Transverse colon (tissue), 4 donors: ENCODE measurements at regions not wholly inside any gene's neighbourhood (a gene's known extent, or its start where the extent isn't known, plus 50 kb on each side); places are given as distances from the start of the nearest gene placed in this dataset.

Experiments
- DNase-seq: peaks from one replicate; pipeline ENCODE4 v3.0.0-alpha.2; 2019
- H3K27ac ChIP-seq, 4 donors: fragments of 200-600 bp; sonication (generic); 2 replicates each; pipeline ENCODE4 v1.5.1; 2016 to 2018; ENCODE audit warnings: inconsistent platforms in 4 of 4
- H3K27me3 ChIP-seq: fragments of 200-600 bp; sonication (generic); 2 replicates; pipeline ENCODE4 v1.5.1; 2017; ENCODE audit warnings: inconsistent platforms
- H3K36me3 ChIP-seq, 4 donors: fragments of 200-600 bp; sonication (generic); 2 replicates each; pipeline ENCODE4 v1.5.1; 2017 to 2019; ENCODE audit warnings: inconsistent platforms in 4 of 4
- H3K4me1 ChIP-seq, 4 donors: fragments of 200-600 bp; sonication (generic); 2 replicates each; pipeline ENCODE4 v1.5.1; 2017 to 2020; ENCODE audit warnings: inconsistent platforms in 4 of 4
- H3K4me3 ChIP-seq, 4 donors: fragments of 200-600 bp; sonication (generic); 1 replicate in 1 of 4; 2 replicates in 3 of 4; pipeline versions ENCODE4 v1.5.1 to v1.6.1; 2017 to 2019; ENCODE audit warnings: inconsistent platforms in 4 of 4
- H3K9me3 ChIP-seq, 2 donors: fragments of 200-600 bp; sonication (generic); 2 replicates each; pipeline ENCODE4 v1.5.1; 2017 to 2019; ENCODE audit warnings: inconsistent platforms in 2 of 2
- CTCF ChIP-seq, 5 experiments: fragments of 200-600 bp in 3 of 5; fragments of 450-650 bp in 2 of 5; sonication (generic) in 3 of 5; IDR thresholded peaks; 1 replicate in 2 of 5; 2 replicates in 3 of 5; pipeline ENCODE4 v1.5.1; 2016 to 2017; ENCODE audit warnings: antibody characterized with exemption in 5 of 5, inconsistent platforms in 3 of 5, mild to moderate bottlenecking in 2 of 5, moderate library complexity in 1 of 5
- EP300 ChIP-seq: sonication (generic); formaldehyde crosslinking; IDR thresholded peaks from one replicate; pipeline ENCODE4 v1.6.1; 2017; ENCODE audit warnings: antibody characterized with exemption, low read depth
- POLR2A ChIP-seq: fragments of 450-650 bp; IDR thresholded peaks from one replicate; pipeline ENCODE4 v1.6.1; 2016; ENCODE audit warnings: antibody characterized with exemption, mild to moderate bottlenecking, moderate library complexity
- POLR2AphosphoS5 ChIP-seq, 3 donors: sonication (generic); formaldehyde crosslinking; IDR thresholded peaks; one replicate each; pipeline ENCODE4 v1.6.1; 2016; ENCODE audit warnings: antibody characterized with exemption in 3 of 3
- WGBS, 2 donors: methylation state at CpG; one replicate each; pipeline ENCODE4 v1.1.5; 2018; ENCODE audit warnings: low coverage in 1 of 2; 5-methylcytosine and 5-hydroxymethylcytosine counted together
- in situ Hi-C, 4 donors: fragments of 200-750 bp; cut with MboI; loops; one replicate each; pipeline versions ENCODE4 v1.15.0 to v1.15.1; 2017; ENCODE audit warnings: low sequenced_read_pairs in 3 of 4, low pct_ligation_motif_present in 1 of 4, low pct_unique_long_range_greater_than_20kb in 1 of 4
- intact Hi-C: fragments of 100-400 bp; cut with DNase I; formaldehyde crosslinking; loops from one replicate; pipeline ENCODE4 v1.15.1; 2023; ENCODE audit warnings: low total_unique reads

GRCh38 chr11:127223026-127223425 is 222.5 kb upstream of the KIRREL3 start:
- no peak overlapping the region for H3K27ac ChIP-seq
- H3K4me3 ChIP-seq: no peak overlapping the region
- 36% methylated on average over 1 of the region's 1 CpG; no CpG with 5 or more reads in 1 of the 2 donors for WGBS, 2 donors
- DNase-seq: no peak
- no peaks in the 10 kb centered on the region for H3K9me3 ChIP-seq
- no peaks in the 10 kb centered on the region for H3K36me3 ChIP-seq
- in situ Hi-C loops (no loop called here), intact Hi-C loops (no loop called here)
- no peaks in the 10 kb centered on the region for H3K27me3 ChIP-seq
- H3K4me1 ChIP-seq: no peaks in the 10 kb centered on the region
- no peak for TF ChIP-seq POLR2A
- TF ChIP-seq EP300: no peak
- TF ChIP-seq POLR2AphosphoS5 (IDR thresholded peaks at IDR 0.05): no peak
- no peak for TF ChIP-seq CTCF (IDR thresholded peaks at IDR 0.05)

- H3K27me3 ChIP-seq: no peaks in the 10 kb centered on the region
- no peaks in the 10 kb centered on the region for H3K4me1 ChIP-seq
- WGBS, 2 donors: 80 to 84% methylated on average over 1 to 2 of the region's 2 CpGs
- no peak overlapping the region for H3K27ac ChIP-seq
- H3K4me3 ChIP-seq: no peak overlapping the region
- no peak for TF ChIP-seq POLR2A
- no peak for TF ChIP-seq POLR2AphosphoS5 (IDR thresholded peaks at IDR 0.05)
- TF ChIP-seq EP300: no peak
- TF ChIP-seq CTCF (IDR thresholded peaks at IDR 0.05): no peak
- H3K36me3 ChIP-seq: no peaks in the 10 kb centered on the region
- no peaks in the 10 kb centered on the region for H3K9me3 ChIP-seq
- in situ Hi-C loops (no loop called here), intact Hi-C loops (no loop called here)
- no peak for DNase-seq
These were observed 219.1 kb upstream of the KIRREL3 start for GRCh38 chr11:127219704-127220103.

DNA sequence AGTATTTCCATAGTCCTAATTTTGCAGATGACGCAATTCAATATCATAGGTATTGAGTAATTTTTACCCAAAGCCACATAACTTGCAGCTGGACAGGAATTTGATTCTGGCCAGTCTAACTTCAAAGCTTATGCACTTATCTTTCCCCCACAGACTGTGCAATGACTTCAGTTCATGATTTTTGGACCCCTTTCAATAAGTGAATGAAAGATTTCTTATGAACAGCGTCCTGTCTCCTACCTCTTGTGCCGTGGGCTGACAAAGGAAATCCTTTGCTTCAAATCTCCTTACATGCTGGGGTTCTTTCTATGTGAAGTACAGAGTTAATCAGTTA is 217.7 kb upstream of the KIRREL3 start:
- WGBS, 2 donors: 74 to 77% methylated on average over 3 of the region's 3 CpGs
- Histone ChIP-seq H3K4me1 (no peaks in the 10 kb centered on the region), H3K27ac (no peak overlapping the region), H3K4me3 (no peak overlapping the region), H3K36me3 (no peaks in the 10 kb centered on the region), H3K27me3 (no peaks in the 10 kb centered on the region), H3K9me3 (no peaks in the 10 kb centered on the region)
- intact Hi-C loops (no loop called here), in situ Hi-C loops (no loop called here)
- TF ChIP-seq POLR2A: no peak
- TF ChIP-seq EP300: no peak
- no peak for TF ChIP-seq CTCF (IDR thresholded peaks at IDR 0.05)
- DNase-seq: no peak

- no peak for TF ChIP-seq POLR2AphosphoS5 (IDR thresholded peaks at IDR 0.05)
- TF ChIP-seq CTCF (IDR thresholded peaks at IDR 0.05): no peak
- no peak for TF ChIP-seq EP300
- TF ChIP-seq POLR2A: no peak
- Histone ChIP-seq H3K36me3 (no peaks in the 10 kb centered on the region), H3K27ac (no peak overlapping the region), H3K27me3 (no peaks in the 10 kb centered on the region), H3K4me3 (no peak overlapping the region), H3K4me1 (no peaks in the 10 kb centered on the region), H3K9me3 (no peaks in the 10 kb centered on the region)
- in situ Hi-C loops (no loop called here), intact Hi-C loops (no loop called here)
- no peak for DNase-seq
- WGBS, 2 donors: 74 to 80% methylated on average over 5 to 7 of the region's 7 CpGs
These were observed 217.1 kb upstream of the KIRREL3 start for GRCh38 chr11:127217452-127218274.
